IMR-90 (cell line): ENCODE measurements at regions not wholly inside any gene's neighbourhood (a gene's known extent, or its start where the extent isn't known, plus 50 kb on each side); places are given as distances from the start of the nearest gene placed in this dataset.

Experiments used
- ATAC-seq: fragments of 200-7000 bp; cut with Tn5 transposase; 2 replicates; pipeline ENCODE4 v1.9.1; 2020; ENCODE audit warnings: low read depth, mild to moderate bottlenecking, moderate library complexity
- BruUV-seq: library from RNA; stranded (reverse); fragments of 400-500 nt; replicated peaks from 2 replicates; lab custom pipeline; 2021; lab: Mats Ljungman, UMichigan
- CTCF ChIA-PET: fragments of 300-600 bp; formaldehyde crosslinking; extraction: SDS; loops from one replicate; lab custom pipeline; 2021; ENCODE audit warnings: antibody characterized with exemption; lab: Yijun Ruan, JAX
- POLR2A ChIA-PET: fragments of 300-600 bp; sonication (Branson Sonifier 250); formaldehyde crosslinking; loops from one replicate; lab custom pipeline; 2022; ENCODE audit warnings: antibody characterized with exemption; ENCODE audit not compliant: unreplicated experiment; lab: Charles Lee
- DNase-seq: peaks from one replicate; pipeline ENCODE4 v3.0.0; 2013
- H2AFZ ChIP-seq: replicated peaks from 2 replicates; pipeline ENCODE3; 2013; ENCODE audit warnings: low read length, mild to moderate bottlenecking; ENCODE audit not compliant: poor library complexity
- H2AK5ac ChIP-seq: 2 replicates; pipeline ENCODE4 v1.6.1; 2013; ENCODE audit warnings: low read depth, low read length, inconsistent platforms
- H2AK9ac ChIP-seq: replicated peaks from 2 replicates; pipeline ENCODE3; 2013; ENCODE audit warnings: mild to moderate bottlenecking, low read depth, low read length, moderate library complexity; ENCODE audit not compliant: poor library complexity
- H2BK120ac ChIP-seq: 2 replicates; pipeline ENCODE4 v1.6.1; 2013; ENCODE audit warnings: low read depth, low read length, inconsistent platforms
- H2BK15ac ChIP-seq: 3 replicates; pipeline ENCODE4 v1.6.1; 2013; ENCODE audit warnings: low read depth, low read length, inconsistent platforms
- H2BK20ac ChIP-seq: 2 replicates; pipeline ENCODE4 v1.6.1; 2013; ENCODE audit warnings: low read depth, mild to moderate bottlenecking, inconsistent platforms, low read length, moderate library complexity
- H2BK5ac ChIP-seq: 2 replicates; pipeline ENCODE4 v1.6.1; 2013; ENCODE audit warnings: mild to moderate bottlenecking, low read depth, low read length, inconsistent platforms; ENCODE audit not compliant: poor library complexity, severe bottlenecking
- H3K14ac ChIP-seq: replicated peaks from 2 replicates; pipeline ENCODE4 v1.6.1; 2013; ENCODE audit warnings: low read depth, low read length, inconsistent platforms
- H3K18ac ChIP-seq: 2 replicates; pipeline ENCODE4 v1.6.1; 2013; ENCODE audit warnings: low read depth, low read length, control low read depth
- H3K23ac ChIP-seq: 2 replicates; pipeline ENCODE4 v1.6.1; 2013; ENCODE audit warnings: low read depth, low read length, inconsistent platforms
- H3K27ac ChIP-seq: 2 replicates; pipeline ENCODE4 v1.5.1; 2013; ENCODE audit warnings: mild to moderate bottlenecking, control low read depth, low read length; ENCODE audit not compliant: insufficient read depth
- H3K27me3 ChIP-seq: 2 replicates; pipeline ENCODE4 v1.6.1; 2013; ENCODE audit warnings: low read length; ENCODE audit not compliant: control insufficient read depth, insufficient read depth
- H3K36me3 ChIP-seq: 2 replicates; pipeline ENCODE4 v1.6.1; 2013; ENCODE audit warnings: low read length, mixed read lengths; ENCODE audit not compliant: control insufficient read depth, insufficient read depth
- H3K4ac ChIP-seq: 2 replicates; pipeline ENCODE4 v1.6.1; 2013; ENCODE audit warnings: low read depth, low read length, inconsistent platforms
- H3K4me1 ChIP-seq: 2 replicates; pipeline ENCODE4 v1.6.1; 2013; ENCODE audit warnings: low read length, mixed read lengths; ENCODE audit not compliant: control insufficient read depth, insufficient read depth
- H3K4me2 ChIP-seq: 2 replicates; pipeline ENCODE4 v1.6.1; 2013; ENCODE audit warnings: low read depth, mild to moderate bottlenecking, control low read depth, low read length, moderate library complexity
- H3K4me3 ChIP-seq: 2 replicates; pipeline ENCODE4 v1.5.1; 2013; ENCODE audit warnings: low read depth, mild to moderate bottlenecking, control low read depth, low read length, moderate library complexity; ENCODE audit not compliant: insufficient read depth
- H3K56ac ChIP-seq: 2 replicates; pipeline ENCODE4 v1.6.1; 2013; ENCODE audit warnings: low read length, inconsistent platforms; ENCODE audit not compliant: insufficient read depth; ENCODE audit errors: extremely low read depth
- H3K79me1 ChIP-seq, 2 experiments: 2 replicates each; pipeline ENCODE4 v1.6.1; 2013; ENCODE audit warnings: low read length in 2 of 2, inconsistent platforms in 1 of 2, low read depth in 1 of 2
- H3K9ac ChIP-seq: 2 replicates; pipeline ENCODE4 v1.6.1; 2013; ENCODE audit warnings: low read depth, low read length, control low read depth
- H3K9me1 ChIP-seq: 2 replicates; pipeline ENCODE4 v1.6.1; 2013; ENCODE audit warnings: low read length, inconsistent platforms; ENCODE audit not compliant: insufficient read depth
- H3K9me3 ChIP-seq: 2 replicates; pipeline ENCODE4 v1.6.1; 2013; ENCODE audit warnings: low read length; ENCODE audit not compliant: control insufficient read depth, insufficient read depth
- H4K20me1 ChIP-seq: 2 replicates; pipeline ENCODE4 v1.6.1; 2013; ENCODE audit warnings: low read length, inconsistent platforms; ENCODE audit not compliant: insufficient read depth
- H4K5ac ChIP-seq: 2 replicates; pipeline ENCODE4 v1.6.1; 2013; ENCODE audit warnings: mild to moderate bottlenecking, low read depth, low read length, control low read depth
- H4K8ac ChIP-seq, 2 experiments: 2 replicates each; pipeline ENCODE4 v1.6.1; 2013; ENCODE audit warnings: low read depth in 2 of 2, low read length in 2 of 2, control low read depth in 1 of 2, inconsistent platforms in 1 of 2
- H4K91ac ChIP-seq: 2 replicates; pipeline ENCODE4 v1.6.1; 2013; ENCODE audit warnings: low read depth, low read length, inconsistent platforms; ENCODE audit not compliant: insufficient read depth
- CEBPB ChIP-seq: IDR thresholded peaks from 2 replicates; pipeline ENCODE4 v1.6.1; 2012; ENCODE audit warnings: low read depth, low read length, improper control_type of control experiment
- CHD1 ChIP-seq: IDR thresholded peaks from 2 replicates; pipeline ENCODE4 v1.6.1; 2012; ENCODE audit warnings: low read depth, low read length, improper control_type of control experiment
- ELK1 ChIP-seq: fragments of 150-350 bp; IDR thresholded peaks from 2 replicates; pipeline ENCODE4 v1.6.1; 2016; ENCODE audit warnings: low read depth, mild to moderate bottlenecking, low read length, moderate library complexity, borderline replicate concordance
- POLR2A ChIP-seq: IDR thresholded peaks from 2 replicates; pipeline ENCODE4 v1.6.1; 2012; ENCODE audit warnings: mild to moderate bottlenecking, low read depth, low read length
- RCOR1 ChIP-seq: IDR thresholded peaks from 2 replicates; pipeline ENCODE4 v1.6.1; 2012; ENCODE audit warnings: mild to moderate bottlenecking, low read length, improper control_type of control experiment; ENCODE audit not compliant: insufficient replicate concordance
- RFX5 ChIP-seq: IDR thresholded peaks from 2 replicates; pipeline ENCODE4 v1.8.0; 2012; ENCODE audit warnings: low read depth, mild to moderate bottlenecking, low read length, moderate library complexity
- USF2 ChIP-seq: fragments of 150-350 bp; IDR thresholded peaks from 2 replicates; pipeline ENCODE4 v1.6.1; 2017; ENCODE audit warnings: mild to moderate bottlenecking, antibody characterized with exemption, low read length, low read depth
- WGBS, 2 experiments: methylation state at CpG; one replicate each; pipeline versions ENCODE4 v1.1.5 to v1.1.7; 2013; ENCODE audit warnings: missing lambda C conversion rate in 2 of 2; ENCODE audit not compliant: insufficient read length in 1 of 2; ENCODE audit errors: extremely low coverage in 2 of 2; 5-methylcytosine and 5-hydroxymethylcytosine counted together
- dilution Hi-C: fragments of 300-500 bp; cut with HindIII; formaldehyde crosslinking; loops from one replicate; pipeline ENCODE4 v1.14.3; 2018; ENCODE audit warnings: low sequenced_read_pairs; ENCODE audit not compliant: unreplicated experiment
- in situ Hi-C: fragments of 300-500 bp; cut with MboI; formaldehyde crosslinking; loops from 3 replicates; pipeline ENCODE4 v1.14.3; 2019; ENCODE audit warnings: low sequenced_read_pairs, inconsistent platforms, mixed read lengths
- intact Hi-C: fragments of 100-400 bp; cut with micrococcal nuclease; formaldehyde crosslinking; loops from 2 replicates; pipeline ENCODE4 v1.10.0; 2022

GRCh38 chr6:28008053-28008452 lies 51.0 kb downstream of the OR2B6 start:
- no CpG with 5 or more reads among the region's 2 CpGs for WGBS, 2 experiments
- CTCF ChIA-PET: no interaction called here

More at GRCh38 chr6:28008053-28008452, 51.0 kb downstream of the OR2B6 start:
- POLR2A ChIA-PET: no interaction called here
- Histone ChIP-seq H2AFZ (no peak overlapping the region), H3K9me1 (no peaks in the 10 kb centered on the region), H3K18ac (no peak overlapping the region), H2BK20ac (no peak overlapping the region), H2AK5ac (no peak overlapping the region), H2BK120ac (no peak overlapping the region), H3K4me2 (no peak overlapping the region), H3K9ac (no peak overlapping the region), H3K79me1 (no peaks in the 10 kb centered on the region), H3K4me3 (no peak overlapping the region), H2BK15ac (no peak overlapping the region), H4K5ac (no peak overlapping the region), H2BK5ac (no peak overlapping the region), H3K27me3 (no peaks in the 10 kb centered on the region), H3K23ac (no peak overlapping the region), H4K20me1 (no peaks in the 10 kb centered on the region), H3K36me3 (no peaks in the 10 kb centered on the region), H3K27ac (no peak overlapping the region), H3K9me3 (no peaks in the 10 kb centered on the region), H4K8ac (no peak overlapping the region), H2AK9ac (no peak overlapping the region), H3K4ac (no peak overlapping the region), H3K56ac (no peak overlapping the region), H4K91ac (no peak overlapping the region), H3K4me1 (no peaks in the 10 kb centered on the region), H3K14ac (no peak overlapping the region)
- no peak for DNase-seq
- no peak for ATAC-seq
- dilution Hi-C loops: no loop called here
- intact Hi-C loops: no loop called here
- in situ Hi-C loops: no loop called here
- TF ChIP-seq RFX5: no peak
- TF ChIP-seq CEBPB: no peak
- TF ChIP-seq CHD1: no peak
- no peak for TF ChIP-seq RCOR1
- TF ChIP-seq USF2: no peak
- TF ChIP-seq ELK1: no peak
- TF ChIP-seq POLR2A: no peak
- no TSS peak for BruUV-seq
